Stimulated activated CD4-positive, alpha-beta T cell treated with anti-CD3 and anti-CD28 coated beads, Interleukin-12 subunit alpha, Interleukin-12 subunit beta, amount 100 ng/mL, for 48 hours (primary cell): ENCODE measurements at regions not wholly inside any gene's neighbourhood (a gene's known extent, or its start where the extent isn't known, plus 50 kb on each side); places are given as distances from the start of the nearest gene placed in this dataset.
"Not testable (repeated sequence)": the region's sequence is repeated elsewhere in the genome, so short reads cannot be mapped to it uniquely, and the experiment has no call there.

Experiments used
- DNase-seq, 3 donors: peaks; one replicate each; pipeline ENCODE4 v3.0.0-alpha.2; 2020; ENCODE audit warnings: low read depth in 2 of 3, low spot score in 1 of 3

GRCh38 chr13:42477596-42478190, 96.3 kb upstream of the TNFSF11 start:
- DNase-seq, result no peak

GRCh38 chr13:42478531-42479156, 95.3 kb upstream of the TNFSF11 start:
- DNase-seq, result no peak

- no peak for DNase-seq
Measured at GRCh38 chr13:42484386-42484785, 89.6 kb upstream of the TNFSF11 start.

GRCh38 chr13:42485272-42485671, 88.7 kb upstream of the TNFSF11 start:
- no peak for DNase-seq

GRCh38 chr13:42486711-42487198, 87.2 kb upstream of the TNFSF11 start:
- no peak for DNase-seq

- DNase-seq, result no peak
Measured at GRCh38 chr13:42487221-42487620, 86.7 kb upstream of the TNFSF11 start.

- DNase-seq, result no peak
Measured at GRCh38 chr13:42490676-42491075, 83.3 kb upstream of the TNFSF11 start.

GRCh38 chr13:42492372-42492920, 81.5 kb upstream of the TNFSF11 start:
- DNase-seq, result no peak

- DNase-seq, result no peak
Measured at GRCh38 chr13:42494157-42494556, 79.8 kb upstream of the TNFSF11 start.

- no peak for DNase-seq
Measured at GRCh38 chr13:42495255-42495654, 78.7 kb upstream of the TNFSF11 start.

GRCh38 chr13:42495751-42496150, 78.2 kb upstream of the TNFSF11 start:
- DNase-seq, result no peak

- not testable (repeated sequence) for DNase-seq
Measured at GRCh38 chr13:42496926-42497554, 76.9 kb upstream of the TNFSF11 start.

- DNase-seq, result peak in 2 of 3 donors; percentile 12 to 37
Measured at GRCh38 chr13:42497798-42498197, 76.2 kb upstream of the TNFSF11 start.

- DNase-seq, result no peak
Measured at GRCh38 chr13:42498521-42498920, 75.4 kb upstream of the TNFSF11 start.
